ENCODE measurements at regions not wholly inside any gene's neighbourhood (a gene's known extent, or its start where the extent isn't known, plus 50 kb on each side); places are given as distances from the start of the nearest gene placed in this dataset.
A peak's percentile ranks its signal among the peaks of the same experiment; 100 is the strongest.

GRCh38 chr1:239998312-239998649 is 93.4 kb upstream of the FMN2 start:
- POLR2A ChIA-PET: no interaction called here
- H3K27ac Mint-ChIP-seq: no peak overlapping the region
- H3K4me3 Mint-ChIP-seq: peak overlapping the region; percentile 52
- DNase-seq (no peak), ATAC-seq (ENCODE audit: low read depth) (no peak)
- no peaks in the 10 kb centered on the region for H3K9me3 Mint-ChIP-seq
- H3K36me3 Mint-ChIP-seq: peaks cover 2% of the 10 kb centered on the region
- peaks cover 36% of the 10 kb centered on the region for H3K27me3 Mint-ChIP-seq
- H3K4me1 Mint-ChIP-seq: no peaks in the 10 kb centered on the region

GRCh38 chr1:239999170-239999569 is 92.5 kb upstream of the FMN2 start:
- ATAC-seq (ENCODE audit: low read depth) (no peak), DNase-seq (no peak)
- H3K4me3 Mint-ChIP-seq: no peak overlapping the region
- H3K27ac Mint-ChIP-seq: no peak overlapping the region
- H3K27me3 Mint-ChIP-seq: peaks cover 32% of the 10 kb centered on the region
- POLR2A ChIA-PET: no interaction called here
- no peaks in the 10 kb centered on the region for H3K4me1 Mint-ChIP-seq
- no peaks in the 10 kb centered on the region for H3K9me3 Mint-ChIP-seq
- H3K36me3 Mint-ChIP-seq: peaks cover 2% of the 10 kb centered on the region

GRCh38 chr1:240000634-240001033 is 91.0 kb upstream of the FMN2 start:
- H3K36me3 Mint-ChIP-seq: peaks cover 2% of the 10 kb centered on the region
- H3K27me3 Mint-ChIP-seq: peaks cover 30% of the 10 kb centered on the region

GRCh38 chr1:240001177-240001740 is 90.4 kb upstream of the FMN2 start:
- POLR2A ChIA-PET: no interaction called here
- H3K4me3 Mint-ChIP-seq: no peak overlapping the region
- peaks cover 25% of the 10 kb centered on the region for H3K27me3 Mint-ChIP-seq
- no peak overlapping the region for H3K27ac Mint-ChIP-seq
- no peak for ATAC-seq (ENCODE audit: low read depth)
- no peaks in the 10 kb centered on the region for H3K4me1 Mint-ChIP-seq
- H3K36me3 Mint-ChIP-seq: peaks cover 2% of the 10 kb centered on the region
- H3K9me3 Mint-ChIP-seq: no peaks in the 10 kb centered on the region
- DNase-seq: no peak

More at GRCh38 chr1:240000634-240001033, 91.0 kb upstream of the FMN2 start:
- POLR2A ChIA-PET: no interaction called here
- Mint-ChIP-seq H3K9me3 (no peaks in the 10 kb centered on the region), H3K4me1 (no peaks in the 10 kb centered on the region), H3K27ac (no peak overlapping the region), H3K4me3 (no peak overlapping the region)
- no peak for ATAC-seq (ENCODE audit: low read depth)
- no peak for DNase-seq

GRCh38 chr1:240004086-240004749 is 87.5 kb upstream of the FMN2 start:
- H3K4me3 Mint-ChIP-seq: no peak overlapping the region
- H3K27me3 Mint-ChIP-seq: peaks cover 5% of the 10 kb centered on the region
- H3K36me3 Mint-ChIP-seq: no peaks in the 10 kb centered on the region
- no peaks in the 10 kb centered on the region for H3K9me3 Mint-ChIP-seq
- H3K4me1 Mint-ChIP-seq: no peaks in the 10 kb centered on the region
- no peak overlapping the region for H3K27ac Mint-ChIP-seq
- POLR2A ChIA-PET: no interaction called here
- no peak for ATAC-seq (ENCODE audit: low read depth)
- no peak for DNase-seq

- H3K4me3 Mint-ChIP-seq: no peak overlapping the region
- no peaks in the 10 kb centered on the region for H3K36me3 Mint-ChIP-seq
- POLR2A ChIA-PET: no interaction called here
- H3K27ac Mint-ChIP-seq: no peak overlapping the region
- no peak for DNase-seq
- H3K4me1 Mint-ChIP-seq: no peaks in the 10 kb centered on the region
- peaks cover 2% of the 10 kb centered on the region for H3K27me3 Mint-ChIP-seq
- ATAC-seq (ENCODE audit: low read depth): no peak
- peaks cover 6% of the 10 kb centered on the region for H3K9me3 Mint-ChIP-seq
Observed at GRCh38 chr1:240005997-240006650, 85.6 kb upstream of the FMN2 start.

- H3K4me3 Mint-ChIP-seq: no peak overlapping the region
- H3K36me3 Mint-ChIP-seq: no peaks in the 10 kb centered on the region
- H3K27me3 Mint-ChIP-seq: no peaks in the 10 kb centered on the region
- H3K27ac Mint-ChIP-seq: no peak overlapping the region
- ATAC-seq (ENCODE audit: low read depth) (no peak), DNase-seq (no peak)
- POLR2A ChIA-PET: no interaction called here
- no peaks in the 10 kb centered on the region for H3K4me1 Mint-ChIP-seq
- peaks cover 6% of the 10 kb centered on the region for H3K9me3 Mint-ChIP-seq
Observed at GRCh38 chr1:240008298-240008697, 83.4 kb upstream of the FMN2 start.

- POLR2A ChIA-PET: no interaction called here
- H3K36me3 Mint-ChIP-seq: no peaks in the 10 kb centered on the region
- H3K9me3 Mint-ChIP-seq: peaks cover 10% of the 10 kb centered on the region
- H3K4me1 Mint-ChIP-seq: no peaks in the 10 kb centered on the region
- no peak overlapping the region for H3K4me3 Mint-ChIP-seq
- peaks cover 2% of the 10 kb centered on the region for H3K27me3 Mint-ChIP-seq
- no peak for ATAC-seq (ENCODE audit: low read depth)
- H3K27ac Mint-ChIP-seq: no peak overlapping the region
- no peak for DNase-seq
Observed at GRCh38 chr1:240014051-240014450, 77.6 kb upstream of the FMN2 start.

- peaks cover 2% of the 10 kb centered on the region for H3K27me3 Mint-ChIP-seq
- H3K36me3 Mint-ChIP-seq: no peaks in the 10 kb centered on the region
- no peaks in the 10 kb centered on the region for H3K4me1 Mint-ChIP-seq
- H3K4me3 Mint-ChIP-seq: no peak overlapping the region
- ATAC-seq (ENCODE audit: low read depth): no peak
- peaks cover 5% of the 10 kb centered on the region for H3K9me3 Mint-ChIP-seq
- no peak overlapping the region for H3K27ac Mint-ChIP-seq
- POLR2A ChIA-PET: interaction anchor here (0.5 kb wide), 1 partner anchor 1046 kb away, joined by 4 read pairs; no protein-coding TSS in a partner anchor
- no peak for DNase-seq
Observed at GRCh38 chr1:240018617-240019016, 73.1 kb upstream of the FMN2 start.

- Mint-ChIP-seq H3K4me3 (no peak overlapping the region), H3K27me3 (peaks cover 2% of the 10 kb centered on the region), H3K9me3 (peaks cover 5% of the 10 kb centered on the region), H3K27ac (no peak overlapping the region), H3K36me3 (no peaks in the 10 kb centered on the region), H3K4me1 (no peaks in the 10 kb centered on the region)
- DNase-seq (no peak), ATAC-seq (ENCODE audit: low read depth) (no peak)
- POLR2A ChIA-PET: interaction anchor here (0.5 kb wide), 1 partner anchor 1045 kb away, joined by 4 read pairs; no protein-coding TSS in a partner anchor
Observed at GRCh38 chr1:240019524-240019923, 72.2 kb upstream of the FMN2 start.

GRCh38 chr1:240020871-240021270 is 70.8 kb upstream of the FMN2 start:
- Mint-ChIP-seq H3K9me3 (peaks cover 5% of the 10 kb centered on the region), H3K36me3 (no peaks in the 10 kb centered on the region), H3K4me1 (no peaks in the 10 kb centered on the region), H3K27me3 (peaks cover 2% of the 10 kb centered on the region), H3K4me3 (no peak overlapping the region), H3K27ac (no peak overlapping the region)
- ATAC-seq (ENCODE audit: low read depth) (no peak), DNase-seq (no peak)
- POLR2A ChIA-PET: no interaction called here

- no peak overlapping the region for H3K4me3 Mint-ChIP-seq
- H3K27me3 Mint-ChIP-seq: peaks cover 2% of the 10 kb centered on the region
- H3K27ac Mint-ChIP-seq: no peak overlapping the region
- ATAC-seq (ENCODE audit: low read depth) (no peak), DNase-seq (no peak)
- no peaks in the 10 kb centered on the region for H3K4me1 Mint-ChIP-seq
- H3K9me3 Mint-ChIP-seq: peaks cover 5% of the 10 kb centered on the region
- POLR2A ChIA-PET: no interaction called here
- no peaks in the 10 kb centered on the region for H3K36me3 Mint-ChIP-seq
Observed at GRCh38 chr1:240021709-240022108, 70.0 kb upstream of the FMN2 start.

GRCh38 chr1:240027059-240027462 is 64.6 kb upstream of the FMN2 start:
- peak; percentile 66 for ATAC-seq (ENCODE audit: low read depth)
- Mint-ChIP-seq H3K4me3 (no peak overlapping the region), H3K4me1 (no peaks in the 10 kb centered on the region), H3K27ac (no peak overlapping the region), H3K36me3 (no peaks in the 10 kb centered on the region), H3K9me3 (no peaks in the 10 kb centered on the region), H3K27me3 (peaks cover 2% of the 10 kb centered on the region)
- no peak for DNase-seq
- POLR2A ChIA-PET: no interaction called here

- H3K4me1 Mint-ChIP-seq: no peaks in the 10 kb centered on the region
- no peaks in the 10 kb centered on the region for H3K36me3 Mint-ChIP-seq
- no peak for DNase-seq
- no peak for ATAC-seq (ENCODE audit: low read depth)
- no peaks in the 10 kb centered on the region for H3K9me3 Mint-ChIP-seq
- peaks cover 2% of the 10 kb centered on the region for H3K27me3 Mint-ChIP-seq
- no peak overlapping the region for H3K27ac Mint-ChIP-seq
- POLR2A ChIA-PET: no interaction called here
- no peak overlapping the region for H3K4me3 Mint-ChIP-seq
Observed at GRCh38 chr1:240029418-240029817, 62.3 kb upstream of the FMN2 start.

Data from activated naive CD8-positive, alpha-beta T cell treated with anti-CD3 and anti-CD28 coated beads, Interleukin-2, amount 10 ng/mL, durations not matched to agents 7 days and 5 days (primary cell).